ENCODE measurements at regions not wholly inside any gene's neighbourhood (a gene's known extent, or its start where the extent isn't known, plus 50 kb on each side); places are given as distances from the start of the nearest gene placed in this dataset.

- DNase-seq = no peak
Measured at GRCh38 chr11:13062115-13062514, 53.0 kb downstream of the RASSF10 start.

GRCh38 chr11:13064593-13064992 is 55.5 kb downstream of the RASSF10 start:
- DNase-seq = no peak

- DNase-seq = no peak
Measured at GRCh38 chr11:13065200-13065787, 56.2 kb downstream of the RASSF10 start.

- no peak for DNase-seq
Measured at GRCh38 chr11:13068211-13068610, 59.1 kb downstream of the RASSF10 start.

GRCh38 chr11:13073119-13073981 is 64.2 kb downstream of the RASSF10 start:
- no peak for DNase-seq

- DNase-seq = no peak
Measured at GRCh38 chr11:13074714-13075464, 65.8 kb downstream of the RASSF10 start.

- no peak for DNase-seq
Measured at GRCh38 chr11:13076961-13077360, 67.8 kb downstream of the RASSF10 start.

GRCh38 chr11:13080861-13081260 is 71.7 kb downstream of the RASSF10 start:
- no peak for DNase-seq

- no peak for DNase-seq
Measured at GRCh38 chr11:13082588-13082987, 73.5 kb downstream of the RASSF10 start.

- DNase-seq = no peak
Measured at GRCh38 chr11:13090228-13090708, 81.2 kb downstream of the RASSF10 start.

GRCh38 chr11:13091373-13091772 is 82.3 kb downstream of the RASSF10 start:
- no peak for DNase-seq

GRCh38 chr11:13091804-13092203 is 82.7 kb downstream of the RASSF10 start:
- DNase-seq = no peak

GRCh38 chr11:13094930-13095687 is 86.0 kb downstream of the RASSF10 start:
- DNase-seq = no peak

GRCh38 chr11:13098063-13098462 is 88.9 kb downstream of the RASSF10 start:
- no peak for DNase-seq

GRCh38 chr11:13098616-13099289 is 89.6 kb downstream of the RASSF10 start:
- no peak for DNase-seq

GRCh38 chr11:13101644-13102512 is 92.8 kb downstream of the RASSF10 start:
- no peak for DNase-seq

GRCh38 chr11:13102513-13102840 is 93.4 kb downstream of the RASSF10 start:
- DNase-seq = no peak

GRCh38 chr11:13102865-13103539 is 93.9 kb downstream of the RASSF10 start:
- DNase-seq = no peak

- no peak for DNase-seq
Measured at GRCh38 chr11:13103962-13104554, 94.9 kb downstream of the RASSF10 start.

Data from left kidney (tissue), 1 donor.